ENCODE measurements at regions not wholly inside any gene's neighbourhood (a gene's known extent, or its start where the extent isn't known, plus 50 kb on each side); places are given as distances from the start of the nearest gene placed in this dataset.

DNA sequence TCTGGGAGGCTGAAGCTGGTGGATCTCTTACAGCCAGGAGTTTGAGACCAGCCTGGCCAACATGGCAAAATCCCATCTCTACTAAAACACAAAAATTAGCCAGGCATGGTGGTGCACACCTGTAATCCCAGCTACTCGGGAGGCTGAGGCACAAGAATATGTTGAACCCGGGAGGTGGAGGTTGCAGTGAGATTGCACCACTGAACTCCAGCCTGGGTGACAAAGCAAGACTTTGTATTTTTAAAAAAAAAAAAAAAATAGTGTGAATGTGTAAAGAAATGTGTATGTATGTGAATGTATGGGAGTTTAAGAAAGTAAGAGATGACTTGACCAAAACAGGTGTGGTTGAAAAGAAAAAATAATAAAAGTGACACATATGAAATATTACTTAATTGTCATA, 167.7 kb upstream of the TEX13C start:
- no peak for TF ChIP-seq POLR2A (IDR thresholded peaks at IDR 0.05)
- TF ChIP-seq CTCF (IDR thresholded peaks at IDR 0.05), result no peak
